22Rv1 (cell line): ENCODE measurements at regions not wholly inside any gene's neighbourhood (a gene's known extent, or its start where the extent isn't known, plus 50 kb on each side); places are given as distances from the start of the nearest gene placed in this dataset.

Experiments used
- H3K27ac ChIP-seq: fragments of 450-650 bp; 2 replicates; pipeline ENCODE4 v1.5.1; 2017
- CTCF ChIP-seq: fragments of 450-650 bp; IDR thresholded peaks from 2 replicates; pipeline ENCODE4 v1.5.1; 2017; ENCODE audit warnings: mild to moderate bottlenecking
- ZFX ChIP-seq: fragments of 450-650 bp; IDR thresholded peaks from 2 replicates; pipeline ENCODE4 v1.6.1; 2017; ENCODE audit warnings: antibody characterized with exemption, borderline replicate concordance

DNA sequence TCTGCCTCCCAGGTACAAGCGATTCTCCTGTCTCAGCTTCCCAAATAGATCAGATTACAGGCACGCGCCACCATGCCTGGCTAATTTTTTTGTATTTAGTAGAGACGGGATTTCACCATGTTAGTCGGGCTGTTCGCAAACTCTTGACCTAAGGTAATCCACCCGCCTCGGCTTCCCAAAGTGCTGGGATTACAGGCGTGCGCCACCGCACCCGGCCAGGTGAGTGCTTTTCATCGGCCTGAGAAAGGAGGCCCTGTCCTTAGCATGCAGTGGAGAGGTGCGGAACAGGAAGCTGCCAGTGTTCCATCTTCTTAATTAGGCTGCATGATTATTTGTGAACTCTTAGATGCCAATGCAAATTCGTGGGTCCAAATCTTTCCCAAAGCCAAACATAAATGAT, 125.7 kb upstream of the THSD7B start:
- no peak for TF ChIP-seq ZFX
- TF ChIP-seq CTCF = no peak
- no peak overlapping the region for H3K27ac ChIP-seq

DNA sequence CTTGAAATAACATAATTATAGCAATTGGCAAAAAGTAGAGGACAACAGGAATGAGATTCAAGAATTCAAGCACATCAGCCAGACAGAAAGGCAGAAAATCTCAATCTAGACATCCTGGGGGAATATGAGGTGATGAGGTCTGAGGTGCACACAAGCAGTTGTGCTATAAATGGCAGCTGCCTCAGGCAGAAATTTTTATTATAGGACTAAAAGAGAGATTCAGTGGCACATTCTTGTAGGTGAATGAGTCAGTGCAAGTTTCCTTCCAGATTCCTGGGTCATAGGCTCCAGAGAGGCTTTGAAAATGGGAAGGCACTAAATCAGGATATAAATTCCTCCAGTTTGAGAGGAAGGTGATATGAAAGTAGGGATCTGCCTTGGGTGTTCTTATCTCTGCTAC, 127.2 kb upstream of the THSD7B start:
- H3K27ac ChIP-seq = no peak overlapping the region
- TF ChIP-seq CTCF (no peak), ZFX (no peak)

DNA sequence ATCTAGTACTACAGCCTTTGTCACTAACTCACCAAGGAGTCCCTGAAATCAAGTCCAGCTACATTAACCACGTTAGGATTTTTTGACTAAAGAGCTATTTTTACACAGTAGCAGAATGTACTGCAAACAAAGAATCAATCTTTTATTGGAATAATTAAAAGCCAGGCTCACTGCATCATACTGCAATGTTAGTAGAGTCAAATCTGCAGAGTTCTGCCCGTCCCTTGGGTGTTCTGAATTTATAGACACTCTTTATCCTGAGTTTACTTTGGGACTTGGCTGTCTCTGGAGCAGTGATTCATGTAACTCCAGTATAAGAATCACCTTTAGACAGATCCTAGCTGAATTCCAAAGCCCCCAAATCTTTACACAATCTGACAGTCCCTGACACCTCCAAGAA, 127.9 kb upstream of the THSD7B start:
- H3K27ac ChIP-seq = no peak overlapping the region
- TF ChIP-seq CTCF = no peak

- no peak overlapping the region for H3K27ac ChIP-seq
- TF ChIP-seq ZFX (no peak), CTCF (no peak)
These were observed 136.9 kb upstream of the THSD7B start for GRCh38 chr2:136628490-136628889.

- no peak for TF ChIP-seq ZFX
- TF ChIP-seq CTCF = no peak
- H3K27ac ChIP-seq = no peak overlapping the region
These were observed 152.2 kb upstream of the THSD7B start for GRCh38 chr2:136613096-136613495.

DNA sequence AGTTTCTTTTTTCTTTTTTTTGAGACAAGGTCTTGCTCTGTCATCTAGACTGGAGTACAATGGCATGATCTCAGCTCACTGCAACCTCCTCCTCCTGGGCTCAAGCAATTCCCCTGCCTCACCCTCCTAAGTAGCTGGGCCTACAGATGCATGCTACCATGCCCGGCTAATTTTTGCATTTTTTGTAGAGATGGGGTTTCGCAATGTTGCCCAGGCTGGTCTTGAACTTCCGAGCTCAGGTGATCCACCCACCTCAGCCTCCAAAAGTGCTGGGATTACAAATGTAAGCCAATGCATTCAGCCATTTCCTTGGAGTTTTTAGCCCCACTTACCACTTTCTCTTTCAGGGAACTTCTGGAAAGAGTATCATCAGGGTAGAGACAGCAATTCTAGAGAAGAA, 153.3 kb upstream of the THSD7B start:
- no peak overlapping the region for H3K27ac ChIP-seq
- no peak for TF ChIP-seq ZFX
- no peak for TF ChIP-seq CTCF

GRCh38 chr2:136611451-136611850, 153.9 kb upstream of the THSD7B start:
- TF ChIP-seq ZFX (no peak), CTCF (no peak)
- no peak overlapping the region for H3K27ac ChIP-seq
